K562 (cell line): ENCODE measurements at regions not wholly inside any gene's neighbourhood (a gene's known extent, or its start where the extent isn't known, plus 50 kb on each side); places are given as distances from the start of the nearest gene placed in this dataset.

ENCODE experiments used
- ATAC-seq: fragments of 200-7000 bp; cut with Tn5 transposase; 3 replicates; pipeline ENCODE4 v1.9.1; 2020; ENCODE audit warnings: moderate library complexity
- BruUV-seq: library from RNA; stranded (reverse); fragments of 400-500 nt; replicated peaks from 2 replicates; lab custom pipeline; 2021; lab: Mats Ljungman, UMichigan
- CTCF ChIA-PET: fragments of 300-600 bp; formaldehyde crosslinking; extraction: SDS; loops from one replicate; lab custom pipeline; 2021; ENCODE audit warnings: low intra/inter-chr PET ratio; lab: Yijun Ruan, JAX
- POLR2A ChIA-PET: fragments of 300-600, 350-650 bp; sonication (Branson Sonifier 250); formaldehyde crosslinking; extraction: SDS; loops from one replicate; lab custom pipeline; 2021; ENCODE audit warnings: antibody characterized with exemption, inconsistent platforms; lab: Yijun Ruan, JAX
- DNase-seq, 4 experiments: peaks; one replicate each; pipeline versions ENCODE4 v3.0.0 to v3.0.0-alpha.2; 2011 to 2018; ENCODE audit warnings: low spot score in 3 of 4, mixed read lengths in 3 of 4; ENCODE audit errors: extremely low read depth in 1 of 4
- FAIRE-seq: peaks from 2 replicates; lab custom pipeline; 2011; peaks lifted over from hg19 to GRCh38; lab: Jason Lieb, UNC
- H2AFZ ChIP-seq: 2 replicates; pipeline ENCODE4 v1.6.0; 2011; ENCODE audit warnings: low read depth, low read length, control low read depth, inconsistent platforms
- H3K27ac ChIP-seq: fragments of 200-600 bp; 3 replicates; pipeline ENCODE4 v1.8.0; 2011; ENCODE audit warnings: low read depth, mild to moderate bottlenecking, control low read depth, inconsistent platforms, low read length, moderate library complexity, mixed read lengths; ENCODE audit errors: extremely low read depth
- H3K27me3 ChIP-seq, 2 experiments: fragments of 300-600 bp in 1 of 2; 2 replicates in 1 of 2; 3 replicates in 1 of 2; pipeline versions ENCODE4 v1.6.0 to v1.8.0; 2011; ENCODE audit warnings: inconsistent platforms in 2 of 2, low read length in 2 of 2, mild to moderate bottlenecking in 1 of 2, mixed read lengths in 1 of 2, moderate library complexity in 1 of 2; ENCODE audit not compliant: control insufficient read depth in 2 of 2, insufficient read depth in 2 of 2
- H3K36me3 ChIP-seq: fragments of 300-600 bp; 3 replicates; pipeline ENCODE4 v1.8.0; 2011; ENCODE audit warnings: mild to moderate bottlenecking, low read length, inconsistent platforms; ENCODE audit not compliant: control insufficient read depth, insufficient read depth
- H3K4me1 ChIP-seq, 2 experiments: fragments of 200-600 bp in 1 of 2; replicated peaks in 1 of 2; 2 replicates in 1 of 2; 3 replicates in 1 of 2; pipeline versions ENCODE4 v1.5.1 to v1.8.0; 2011; ENCODE audit warnings: inconsistent platforms in 2 of 2, low read length in 2 of 2, mild to moderate bottlenecking in 1 of 2, mixed read lengths in 1 of 2, moderate library complexity in 1 of 2; ENCODE audit not compliant: control insufficient read depth in 2 of 2, insufficient read depth in 2 of 2
- H3K4me2 ChIP-seq: 2 replicates; pipeline ENCODE4 v1.6.1; 2011; ENCODE audit warnings: low read length, control low read depth, inconsistent platforms, mixed read lengths; ENCODE audit not compliant: insufficient read depth
- H3K4me3 ChIP-seq: fragments of 200-600 bp; sonication (generic), shearing (Covaris generic); 2 replicates; pipeline ENCODE4 v1.5.1; 2016; ENCODE audit warnings: control low read depth, inconsistent platforms
- H3K79me2 ChIP-seq: fragments of 200-600 bp; 3 replicates; pipeline ENCODE4 v1.8.0; 2011; ENCODE audit warnings: low read length, inconsistent platforms; ENCODE audit not compliant: control insufficient read depth, insufficient read depth
- H3K9ac ChIP-seq, 2 experiments: 2 replicates each; pipeline versions ENCODE4 v1.6.0 to v1.6.1; 2011; ENCODE audit warnings: low read depth in 2 of 2, low read length in 2 of 2, control low read depth in 1 of 2, inconsistent platforms in 1 of 2, mild to moderate bottlenecking in 1 of 2, mixed read lengths in 1 of 2; ENCODE audit not compliant: insufficient read depth in 1 of 2
- H3K9me1 ChIP-seq: one replicate; pipeline ENCODE4 v1.6.0; 2011; ENCODE audit warnings: inconsistent platforms, mild to moderate bottlenecking, low read length, moderate library complexity; ENCODE audit not compliant: control insufficient read depth, insufficient read depth
- H3K9me3 ChIP-seq: replicated peaks from 2 replicates; pipeline ENCODE4 v1.5.1; 2011; ENCODE audit warnings: low read depth, low read length, inconsistent platforms; ENCODE audit not compliant: control insufficient read depth, insufficient read depth
- H4K20me1 ChIP-seq: replicated peaks from 2 replicates; pipeline ENCODE4 v1.6.1; 2011; ENCODE audit warnings: low read length, inconsistent platforms, mixed read lengths; ENCODE audit not compliant: control insufficient read depth, insufficient read depth
- ETS2 ChIP-seq: IDR thresholded peaks from 2 replicates; pipeline ENCODE4 v1.6.1; 2016; ENCODE audit warnings: borderline replicate concordance, missing genetic modification characterization, mild to moderate bottlenecking, moderate library complexity, missing compliant biosample characterization; ENCODE audit not compliant: poor library complexity, severe bottlenecking
- FIP1L1 ChIP-seq: fragments of 200-400 bp; formaldehyde crosslinking; IDR thresholded peaks from 2 replicates; pipeline ENCODE4 v1.6.1; 2018; ENCODE audit warnings: mild to moderate bottlenecking, low read depth, low read length; ENCODE audit not compliant: poor library complexity, severe bottlenecking
- GTF2A2 ChIP-seq: IDR thresholded peaks from 2 replicates; pipeline ENCODE4 v1.6.1; 2016; ENCODE audit warnings: mild to moderate bottlenecking, missing genetic modification characterization, missing compliant biosample characterization
- PHF8 ChIP-seq: fragments of 200-600 bp; sonication (generic); IDR thresholded peaks from 2 replicates; pipeline ENCODE4 v1.6.1; 2012; ENCODE audit warnings: mixed run types, mild to moderate bottlenecking, inconsistent platforms, low read length, moderate library complexity, borderline replicate concordance
- POLR2B ChIP-seq: fragments of 450-650 bp; IDR thresholded peaks from 2 replicates; pipeline ENCODE4 v1.6.1; 2018; ENCODE audit warnings: low read depth; ENCODE audit not compliant: partially characterized antibody
- SETDB1 ChIP-seq: IDR thresholded peaks from one replicate; pipeline ENCODE4 v1.6.1; 2012; ENCODE audit warnings: low read length, control low read depth, inconsistent platforms
- TFAM ChIP-seq: fragments of 250-450 bp; sonication (Bioruptor Pico); conservative IDR thresholded peaks from 2 replicates; pipeline ENCODE4 v1.5.0; 2021; ENCODE audit warnings: mild to moderate bottlenecking, moderate library complexity
- XRCC3 ChIP-seq: fragments of 450-650 bp; IDR thresholded peaks from 2 replicates; pipeline ENCODE4 v1.6.1; 2017; ENCODE audit warnings: mild to moderate bottlenecking, moderate library complexity
- ZKSCAN8 ChIP-seq: fragments of 200-800 bp; sonication (Bioruptor generic); IDR thresholded peaks from 2 replicates; pipeline ENCODE4 v1.6.1; 2016; ENCODE audit warnings: missing genetic modification characterization, missing compliant biosample characterization
- WGBS: fragments of 100-300 bp; shearing (Covaris generic); methylation state at CpG from one replicate; pipeline ENCODE4 v1.1.6; 2016; ENCODE audit warnings: low coverage, mixed read lengths; ENCODE audit not compliant: insufficient coverage; ENCODE audit errors: missing lambda C conversion rate; 5-methylcytosine and 5-hydroxymethylcytosine counted together
- in situ Hi-C: fragments of 300-500 bp; cut with MboI; formaldehyde crosslinking; loops from 4 replicates; pipeline ENCODE4 v1.15.0; 2018; ENCODE audit warnings: inconsistent platforms, mixed read lengths
- intact Hi-C: fragments of 100-400 bp; cut with micrococcal nuclease; formaldehyde crosslinking; loops from 2 replicates; pipeline ENCODE4 v1.14.2; 2022
- TF ChIP-seq, protein P1 (sequence below): sonication (generic); formaldehyde crosslinking; IDR thresholded peaks from 2 replicates; pipeline ENCODE4 v1.8.1; 2022; ENCODE audit warnings: missing genetic modification reagents
- TF ChIP-seq, protein P2 (sequence below): fragments of 250-450 bp; sonication (Bioruptor Pico); IDR thresholded peaks from 2 replicates; pipeline ENCODE4 v1.8.0; 2022; ENCODE audit warnings: moderate library complexity, mild to moderate bottlenecking, inconsistent platforms

- Histone ChIP-seq H3K27ac (no peak overlapping the region), H3K79me2 (no peaks in the 10 kb centered on the region), H3K4me3 (no peak overlapping the region), H2AFZ (no peak overlapping the region), H3K36me3 (no peaks in the 10 kb centered on the region), H3K4me1 (no peaks in the 10 kb centered on the region), H3K9ac (no peak overlapping the region), H3K27me3 (no peaks in the 10 kb centered on the region), H3K9me1 (no peaks in the 10 kb centered on the region)
- in situ Hi-C loops (no loop called here), intact Hi-C loops (no loop called here)
- BruUV-seq, result no TSS peak
- no peak for ATAC-seq
- POLR2A ChIA-PET, result no interaction called here
- TF ChIP-seq TFAM (CRISPR knock-in tag) (no peak), FIP1L1 (no peak), GTF2A2 (tag) (no peak), ZKSCAN8 (CRISPR knock-in tag) (no peak), POLR2B (no peak), PHF8 (no peak), ETS2 (no peak), XRCC3 (no peak), SETDB1 (no peak)
- TF ChIP-seq, protein P1, sequence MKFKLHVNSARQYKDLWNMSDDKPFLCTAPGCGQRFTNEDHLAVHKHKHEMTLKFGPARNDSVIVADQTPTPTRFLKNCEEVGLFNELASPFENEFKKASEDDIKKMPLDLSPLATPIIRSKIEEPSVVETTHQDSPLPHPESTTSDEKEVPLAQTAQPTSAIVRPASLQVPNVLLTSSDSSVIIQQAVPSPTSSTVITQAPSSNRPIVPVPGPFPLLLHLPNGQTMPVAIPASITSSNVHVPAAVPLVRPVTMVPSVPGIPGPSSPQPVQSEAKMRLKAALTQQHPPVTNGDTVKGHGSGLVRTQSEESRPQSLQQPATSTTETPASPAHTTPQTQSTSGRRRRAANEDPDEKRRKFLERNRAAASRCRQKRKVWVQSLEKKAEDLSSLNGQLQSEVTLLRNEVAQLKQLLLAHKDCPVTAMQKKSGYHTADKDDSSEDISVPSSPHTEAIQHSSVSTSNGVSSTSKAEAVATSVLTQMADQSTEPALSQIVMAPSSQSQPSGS (CRISPR knock-in tag), result no peak
- TF ChIP-seq, protein P2, sequence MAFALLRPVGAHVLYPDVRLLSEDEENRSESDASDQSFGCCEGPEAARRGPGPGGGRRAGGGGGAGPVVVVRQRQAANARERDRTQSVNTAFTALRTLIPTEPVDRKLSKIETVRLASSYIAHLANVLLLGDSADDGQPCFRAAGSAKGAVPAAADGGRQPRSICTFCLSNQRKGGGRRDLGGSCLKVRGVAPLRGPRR (CRISPR knock-in tag), result no peak
- TF ChIP-seq, all 486 proteins: peak for 0
- CTCF ChIA-PET, result no interaction called here
- FAIRE-seq, result no peak
- Histone ChIP-seq H3K9me3 (no peaks in the 10 kb centered on the region), H3K4me2 (no peak overlapping the region), H4K20me1 (no peaks in the 10 kb centered on the region)
- 0% methylated on average over 1 of the region's 1 CpG for WGBS
- DNase-seq, result no peak
Measured at GRCh38 chrX:96447161-96447560, 237.5 kb upstream of the DIAPH2 start.
